ENCODE measurements at regions not wholly inside any gene's neighbourhood (a gene's known extent, or its start where the extent isn't known, plus 50 kb on each side); places are given as distances from the start of the nearest gene placed in this dataset.

DNA sequence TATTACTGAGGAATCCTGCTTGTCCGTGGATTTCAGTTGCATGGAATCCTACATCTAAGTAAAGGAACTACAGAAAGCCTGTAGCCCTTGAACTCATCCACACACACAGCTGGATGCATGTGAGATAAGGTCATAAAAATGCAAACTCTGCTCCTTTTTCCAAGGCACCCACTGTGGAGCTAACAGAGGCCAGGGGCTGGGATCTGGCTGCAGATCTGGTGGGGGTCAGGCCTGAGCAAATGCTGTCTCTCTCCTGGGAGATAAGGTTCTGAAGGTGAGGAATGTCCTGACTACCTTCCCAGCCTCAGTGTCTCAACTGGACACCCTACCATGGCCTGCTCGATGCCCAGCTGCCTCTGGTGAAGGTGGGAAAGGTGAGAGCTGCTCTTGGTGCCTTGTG, 321.5 kb downstream of the LRFN2 start:
- no peak for DNase-seq

DNA sequence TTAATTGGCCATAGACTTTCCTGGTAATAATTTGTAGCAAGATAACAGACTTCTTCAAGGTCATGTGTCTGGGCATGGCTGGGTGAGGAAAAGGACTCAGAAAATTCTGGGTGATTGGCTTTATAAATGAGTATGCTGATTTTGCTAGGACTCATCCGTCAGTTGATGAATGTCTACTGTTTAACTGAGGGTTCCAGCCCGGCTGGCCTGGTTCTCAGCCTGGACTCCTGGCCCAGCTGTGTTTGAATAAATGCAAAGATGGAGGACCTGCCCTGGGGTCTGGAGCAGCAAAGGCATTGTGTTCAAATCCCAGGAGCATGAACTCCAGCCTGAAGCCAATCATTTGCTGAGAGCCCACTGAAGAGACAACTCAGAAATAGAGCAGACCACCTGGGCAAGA, 323.2 kb downstream of the LRFN2 start:
- no peak for DNase-seq

DNA sequence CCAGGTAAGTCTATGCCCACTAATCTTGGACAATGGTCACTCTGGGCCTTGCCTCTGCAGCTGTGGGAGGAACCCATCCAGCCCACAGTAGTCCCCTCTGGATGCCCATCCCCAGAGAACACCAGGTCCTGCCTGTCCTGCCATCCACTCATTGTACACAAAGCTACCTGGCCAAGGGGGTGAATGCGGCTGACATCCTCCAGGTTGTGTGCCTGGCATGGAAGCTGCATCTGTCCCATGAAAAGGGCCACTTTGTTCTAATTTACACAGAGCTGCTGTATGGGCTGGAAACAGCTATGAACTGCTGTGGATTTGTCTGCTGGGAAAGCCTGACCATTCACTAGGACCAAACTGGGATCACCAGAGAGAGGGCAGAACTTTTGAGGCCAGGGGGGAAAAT, 324.8 kb downstream of the LRFN2 start:
- DNase-seq, result no peak

DNA sequence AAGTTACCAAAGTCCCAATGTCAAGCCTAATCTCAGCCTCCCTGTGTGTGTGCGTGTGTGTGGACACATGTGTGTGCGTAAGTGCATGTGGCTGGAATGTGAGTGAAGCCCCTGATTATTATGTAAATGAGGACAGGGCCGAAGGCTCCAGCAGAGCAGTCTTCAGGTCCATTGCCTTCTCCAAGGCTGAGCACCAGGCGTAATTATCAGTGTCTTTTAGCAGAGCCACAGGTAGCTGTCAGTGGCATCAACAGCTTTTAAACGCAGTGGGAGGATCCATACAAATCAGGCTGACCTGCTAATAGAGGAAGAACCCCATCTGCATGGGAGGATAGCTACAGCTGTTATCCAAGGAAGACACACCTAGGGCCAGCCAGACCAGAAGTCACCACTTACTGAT, 324.3 kb upstream of the MOCS1 start:
- no peak for DNase-seq

GRCh38 chr6:40256831-40257230, 322.6 kb upstream of the MOCS1 start:
- DNase-seq, result no peak

DNA sequence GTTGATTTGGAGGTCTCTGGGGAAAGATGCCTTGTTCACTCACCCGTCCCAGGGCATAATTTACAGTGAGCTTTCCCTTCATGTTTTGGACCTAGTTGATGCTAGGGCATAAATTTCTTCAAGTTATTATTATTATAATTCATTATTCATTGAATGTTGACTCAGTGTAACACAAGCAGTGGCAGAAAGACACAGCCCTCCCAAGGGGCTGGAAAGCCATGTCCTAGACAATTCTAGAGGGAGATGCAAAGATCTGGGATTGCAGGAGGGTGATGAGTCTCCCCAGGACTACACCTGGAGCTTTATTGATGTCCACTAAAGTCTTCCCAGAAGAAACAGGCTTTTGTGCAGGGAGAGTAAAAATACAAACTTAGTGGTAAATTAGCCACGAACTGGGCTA, 322.0 kb upstream of the MOCS1 start:
- no peak for DNase-seq

GRCh38 chr6:40253420-40253819, 319.2 kb upstream of the MOCS1 start:
- DNase-seq, result no peak

DNA sequence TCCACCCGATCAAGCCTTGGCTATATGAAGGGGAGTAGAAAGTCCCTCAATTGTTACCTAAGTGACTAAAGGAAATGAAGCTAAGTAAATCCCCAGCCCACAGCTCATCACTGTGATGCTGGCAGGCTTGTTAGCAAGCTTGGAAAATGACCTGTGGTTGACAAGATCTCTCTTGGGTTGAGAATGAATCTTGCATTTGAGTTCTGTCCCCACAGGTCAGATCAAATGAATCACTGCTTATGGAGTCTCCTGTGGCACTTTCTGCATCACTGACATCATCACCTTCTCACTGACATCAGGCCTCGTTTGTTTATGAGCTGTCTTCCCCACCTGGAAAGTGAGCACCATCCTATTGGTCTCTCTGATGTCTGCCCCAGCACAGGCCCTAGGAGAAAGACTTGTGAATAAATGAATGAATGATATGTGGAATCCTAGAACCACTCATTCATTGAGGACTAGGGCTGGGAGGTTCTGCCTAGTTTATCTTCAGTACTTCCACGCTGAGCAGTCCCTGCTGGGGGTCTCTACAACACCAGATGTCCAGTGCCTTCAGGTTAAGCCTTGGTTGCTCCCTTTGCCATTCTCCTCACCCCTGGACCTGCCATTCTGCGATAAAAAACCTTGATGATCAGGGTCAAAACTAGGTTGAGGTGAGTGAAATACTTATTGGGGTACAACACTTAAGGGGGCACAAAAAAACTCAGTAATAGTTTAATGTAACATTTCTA, 318.4 kb upstream of the MOCS1 start:
- DNase-seq, result no peak

DNA sequence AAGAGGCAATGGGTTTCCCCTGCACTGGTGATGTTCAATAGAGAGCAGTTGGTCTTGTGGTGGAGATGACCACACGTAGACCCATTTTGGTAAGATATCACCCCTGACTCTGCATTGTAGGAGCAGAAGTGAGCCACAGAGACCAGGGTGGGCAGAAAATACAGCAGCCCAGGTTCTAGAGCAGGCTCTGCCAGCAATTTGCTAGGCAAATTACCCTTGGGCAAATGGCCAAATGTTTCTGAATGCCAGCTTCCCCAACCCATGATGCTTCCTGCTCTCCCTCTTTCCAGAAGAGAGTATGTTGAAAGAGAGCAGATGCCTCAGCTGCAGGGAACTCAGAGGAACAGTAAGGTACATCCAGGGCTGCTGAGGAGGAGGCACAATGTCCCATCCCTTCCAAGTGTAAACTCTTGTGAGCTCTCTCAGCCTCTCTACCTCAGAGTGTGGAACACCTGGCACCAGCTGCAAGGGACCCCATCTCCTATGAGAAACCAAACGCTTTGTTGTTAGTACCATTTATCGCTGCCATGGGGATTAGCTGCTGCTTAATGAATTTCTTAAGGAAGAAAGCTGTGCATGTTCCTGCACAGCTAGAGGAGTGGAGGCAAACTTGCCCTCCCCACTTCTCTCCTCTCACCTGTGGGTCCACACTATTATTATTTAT, 317.5 kb upstream of the MOCS1 start:
- DNase-seq, result no peak

DNA sequence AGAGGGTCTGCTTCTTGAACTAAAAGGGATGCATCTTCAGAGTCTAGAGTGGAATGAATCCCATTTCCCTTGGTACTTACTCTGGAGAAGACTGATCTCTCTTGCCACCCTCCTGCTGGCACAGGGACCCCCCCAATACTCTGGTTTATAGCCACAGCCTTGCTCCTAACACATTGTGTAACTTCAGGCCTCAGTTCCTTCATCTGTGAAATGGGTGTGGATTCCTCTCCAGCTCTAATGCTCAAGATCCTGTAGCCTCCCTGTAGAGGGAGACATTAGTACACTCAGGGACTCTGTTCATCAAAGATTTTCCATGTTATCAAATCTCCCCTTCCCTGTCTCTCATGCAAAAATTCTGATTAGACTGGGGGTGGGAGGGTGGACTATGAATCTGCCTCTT, 315.7 kb upstream of the MOCS1 start:
- no peak for DNase-seq

DNA sequence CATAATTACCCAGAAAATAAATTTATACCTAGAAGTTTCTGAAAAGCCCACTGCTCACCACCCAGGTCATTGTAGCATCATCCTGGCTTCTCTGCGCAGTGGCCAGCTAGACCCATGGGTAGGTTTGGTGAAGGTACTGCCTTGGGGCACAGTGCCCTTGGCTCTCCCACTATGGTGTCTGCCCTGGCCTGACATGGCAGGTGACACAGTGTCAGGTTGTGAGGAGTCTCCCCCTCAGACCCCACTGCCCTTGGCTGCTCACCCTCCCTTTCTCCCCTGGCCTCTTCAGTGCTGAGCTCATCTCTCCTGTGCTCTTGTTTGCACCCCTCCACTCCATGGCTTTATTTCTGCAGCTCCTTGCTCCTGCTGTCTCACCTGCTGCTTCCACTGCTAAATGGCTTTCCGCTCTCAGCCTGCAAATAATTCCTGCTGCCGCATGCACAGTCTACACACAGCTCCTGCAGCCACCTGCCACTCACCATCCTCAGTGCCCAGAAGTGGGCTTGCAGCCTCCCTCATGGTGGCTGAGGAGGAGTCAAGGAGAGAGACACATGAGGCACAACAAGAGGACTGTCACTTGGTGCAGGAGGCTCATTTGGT, 313.4 kb upstream of the MOCS1 start:
- DNase-seq, result no peak

- no peak for DNase-seq
Measured at GRCh38 chr6:40244699-40245098, 310.4 kb upstream of the MOCS1 start.

GRCh38 chr6:40232698-40233097, 298.4 kb upstream of the MOCS1 start:
- no peak for DNase-seq

GRCh38 chr6:40227735-40228134, 293.5 kb upstream of the MOCS1 start:
- no peak for DNase-seq

DNA sequence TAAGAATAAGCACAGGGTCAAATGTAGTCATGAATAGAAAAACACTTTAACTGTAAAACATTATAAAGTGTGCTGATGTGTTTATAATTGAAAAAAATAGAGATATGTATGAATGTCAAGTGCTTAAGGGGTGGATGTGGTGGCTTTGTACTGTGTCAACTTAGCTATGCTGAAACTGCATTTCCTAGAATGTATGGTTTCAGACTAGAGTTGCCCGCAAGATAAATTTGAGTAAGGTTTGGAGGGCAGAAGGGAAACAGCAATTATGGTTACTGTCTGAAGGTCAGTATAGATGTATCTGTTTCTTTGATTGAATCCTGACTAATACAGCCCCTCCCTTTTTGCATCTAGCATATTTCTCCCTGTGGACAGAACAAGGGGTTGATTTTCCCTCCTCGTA, 288.1 kb upstream of the MOCS1 start:
- DNase-seq, result no peak

DNA sequence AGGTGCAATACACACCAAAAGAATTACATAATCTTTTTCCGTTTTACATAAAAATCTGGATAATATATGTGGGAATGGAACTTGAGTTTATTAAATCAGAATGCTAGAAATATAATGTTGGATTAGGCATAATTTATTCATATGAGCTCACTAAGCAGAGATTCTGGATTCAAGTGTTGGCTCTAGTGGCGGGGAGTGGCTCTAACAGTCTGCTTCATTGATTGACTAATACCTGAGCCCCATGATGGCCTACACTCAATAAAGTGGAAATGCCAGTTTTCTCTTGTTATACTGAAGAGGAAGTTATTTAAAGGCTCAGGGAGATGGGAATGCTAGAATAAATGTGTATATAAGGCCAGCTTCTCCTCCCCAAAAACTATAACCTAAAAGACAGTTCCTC, 285.5 kb upstream of the MOCS1 start:
- DNase-seq, result no peak

DNA sequence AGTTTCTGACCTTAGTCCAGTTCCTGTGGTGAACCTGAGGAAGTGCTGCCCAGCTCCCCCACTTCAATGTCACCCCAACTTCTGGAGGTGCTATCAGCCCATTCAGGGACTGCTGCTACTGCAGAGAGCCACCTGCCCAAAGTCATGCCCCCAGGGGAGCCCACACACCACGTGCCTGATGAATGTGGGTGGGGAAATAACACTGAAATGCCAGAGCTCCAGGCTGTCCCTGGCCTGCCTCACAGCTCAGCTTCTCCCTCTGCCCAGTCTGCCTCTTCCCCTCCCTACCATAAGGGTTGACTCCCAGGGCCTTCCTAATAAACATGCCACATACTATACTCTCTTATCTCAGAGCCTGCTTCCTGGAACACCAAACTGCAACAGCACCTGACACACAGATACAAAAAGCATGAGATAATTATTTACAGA, 276.4 kb upstream of the MOCS1 start:
- DNase-seq, result peak in 1 of 2 experiments; percentile 6

DNA sequence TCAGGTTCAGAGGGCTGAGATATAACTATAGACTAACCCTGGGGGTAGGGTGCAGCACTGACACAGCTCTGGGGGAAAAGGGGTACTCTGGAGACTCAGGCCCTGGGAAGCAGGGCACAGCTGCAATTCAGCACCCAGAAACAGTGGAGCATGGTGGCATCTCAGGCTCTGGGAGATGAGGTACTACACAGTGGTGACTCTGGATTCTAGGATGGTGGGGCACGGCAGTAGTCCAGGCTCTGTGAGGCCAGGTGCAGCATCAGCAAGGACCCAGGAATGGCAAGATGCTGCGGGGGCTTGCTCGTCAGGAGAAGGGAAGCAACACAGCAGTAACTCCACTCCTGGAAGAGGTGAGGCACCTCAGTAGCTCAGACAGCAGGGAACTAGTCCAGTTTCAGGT, 271.5 kb upstream of the MOCS1 start:
- DNase-seq, result no peak

GRCh38 chr6:40205004-40205403, 270.7 kb upstream of the MOCS1 start:
- DNase-seq, result no peak

GRCh38 chr6:40197371-40197770, 263.1 kb upstream of the MOCS1 start:
- DNase-seq, result no peak

GRCh38 chr6:40196135-40196518, 261.9 kb upstream of the MOCS1 start:
- no peak for DNase-seq

DNA sequence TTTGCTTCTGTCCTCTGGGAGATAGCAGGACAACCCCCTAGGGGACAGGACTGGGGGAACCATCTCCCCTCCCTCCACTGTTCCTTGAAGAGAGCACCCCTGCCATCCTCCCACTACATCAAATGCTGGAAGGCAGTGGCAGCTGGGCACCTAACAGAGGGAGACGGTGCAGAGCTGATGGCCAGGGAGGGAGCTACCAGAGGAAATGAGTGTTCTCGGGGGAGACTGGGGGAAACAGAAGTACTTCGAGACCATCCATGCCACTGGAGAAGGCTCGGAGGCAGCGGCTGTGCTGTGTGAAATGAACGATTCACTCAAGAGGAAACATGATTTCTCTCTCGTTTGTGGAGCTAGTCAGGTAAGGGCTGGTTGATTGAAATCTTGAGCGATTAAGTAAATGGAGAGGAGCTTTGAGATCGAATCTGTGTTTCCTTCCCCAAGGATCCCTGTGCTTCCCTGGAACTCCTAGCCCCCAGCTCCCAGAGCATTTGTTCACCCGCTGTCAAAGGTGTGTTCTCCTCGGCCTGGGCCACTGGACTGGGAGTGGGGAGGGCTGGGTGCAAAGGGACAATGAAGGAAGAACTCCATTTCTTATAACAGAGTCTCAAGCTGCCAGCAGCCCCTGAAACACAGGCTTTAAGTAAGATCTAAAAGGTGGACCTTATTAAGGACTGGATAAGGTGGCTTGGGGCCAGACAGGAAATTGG, 261.3 kb upstream of the MOCS1 start:
- DNase-seq, result no peak

DNA sequence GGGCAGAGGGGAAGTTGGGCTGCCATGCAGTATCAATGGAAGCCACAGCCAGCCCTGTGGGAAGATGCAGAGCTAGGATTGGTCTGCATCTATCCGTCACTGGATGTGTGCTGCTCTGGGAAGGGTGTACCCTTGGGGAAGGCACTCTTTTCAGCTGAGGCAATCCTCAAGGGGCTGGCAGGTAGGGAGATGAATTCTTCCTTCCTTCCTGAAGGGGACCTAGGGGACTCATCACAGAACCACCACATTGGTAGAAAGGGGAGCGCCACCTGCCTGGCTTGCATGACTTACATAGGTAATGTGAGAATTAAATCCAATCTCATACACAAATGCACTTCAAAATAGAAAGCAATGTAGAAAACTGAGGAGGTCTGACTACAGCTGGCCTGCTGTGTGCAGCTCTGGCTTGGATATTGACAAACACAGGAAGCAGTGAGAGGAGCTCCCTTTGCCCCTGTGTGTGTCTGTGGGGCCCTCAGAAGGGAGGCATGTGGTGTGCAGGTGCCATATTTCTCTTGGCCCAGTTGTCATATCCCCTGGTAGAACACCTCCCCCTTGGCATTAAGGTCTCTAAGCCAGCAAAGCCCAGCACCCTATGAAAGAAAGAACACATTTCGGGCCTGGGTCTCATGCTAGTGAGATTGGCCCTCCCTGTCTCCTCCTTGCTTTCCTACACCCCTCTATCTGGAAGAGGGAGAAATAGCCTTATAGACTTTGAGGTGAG, 260.3 kb upstream of the MOCS1 start:
- DNase-seq, result no peak

Data from NCI-H1930 (cell line).